Testis (tissue), 2 donors: ENCODE measurements at regions not wholly inside any gene's neighbourhood (a gene's known extent, or its start where the extent isn't known, plus 50 kb on each side); places are given as distances from the start of the nearest gene placed in this dataset.

ENCODE experiments used
- DNase-seq: peaks from one replicate; pipeline ENCODE4 v3.0.0-alpha.2; 2019
- H3K27ac ChIP-seq, 2 donors: fragments of 200-600 bp; sonication (generic); one replicate each; pipeline ENCODE4 v1.5.1; 2019
- H3K27me3 ChIP-seq: fragments of 200-600 bp; sonication (generic); one replicate; pipeline ENCODE4 v1.5.1; 2019
- H3K36me3 ChIP-seq: fragments of 200-600 bp; sonication (generic); one replicate; pipeline ENCODE4 v1.5.1; 2017; ENCODE audit warnings: low read depth; ENCODE audit errors: missing control alignments
- H3K4me1 ChIP-seq: fragments of 200-600 bp; sonication (generic); one replicate; pipeline ENCODE4 v1.5.1; 2019
- H3K4me3 ChIP-seq, 2 donors: fragments of 200-600 bp; sonication (generic); one replicate each; pipeline ENCODE4 v1.5.1; 2017 to 2019
- H3K9me3 ChIP-seq: fragments of 200-600 bp; sonication (generic); one replicate; pipeline ENCODE4 v1.5.1; 2017
- CTCF ChIP-seq, 3 experiments: fragments of 450-650 bp in 2 of 3; fragments of 200-600 bp in 1 of 3; sonication (generic) in 1 of 3; IDR thresholded peaks; one replicate each; pipeline ENCODE4 v1.5.1; 2016 to 2019; ENCODE audit warnings: antibody characterized with exemption in 3 of 3, mild to moderate bottlenecking in 2 of 3, moderate library complexity in 1 of 3
- POLR2A ChIP-seq: fragments of 450-650 bp; IDR thresholded peaks from one replicate; pipeline ENCODE4 v1.6.1; 2017; ENCODE audit warnings: antibody characterized with exemption, mild to moderate bottlenecking, moderate library complexity
- WGBS, 2 donors: methylation state at CpG; one replicate each; pipeline ENCODE4 v1.1.5; 2018; 5-methylcytosine and 5-hydroxymethylcytosine counted together
- intact Hi-C: fragments of 100-400 bp; cut with DNase I; formaldehyde crosslinking; loops from one replicate; pipeline ENCODE4 v1.15.1; 2023; ENCODE audit warnings: low total_unique reads

- WGBS, 2 donors, result 65 to 84% methylated on average over 3 to 4 of the region's 4 CpGs
Observed at GRCh38 chr4:77232653-77233052, 75.6 kb downstream of the CCNG2 start.

GRCh38 chr4:77235289-77235854 is 78.4 kb downstream of the CCNG2 start:
- DNase-seq, result no peak
- Histone ChIP-seq H3K4me3 (no peak overlapping the region), H3K27ac (no peak overlapping the region), H3K36me3 (no peaks in the 10 kb centered on the region), H3K9me3 (no peaks in the 10 kb centered on the region), H3K4me1 (no peaks in the 10 kb centered on the region), H3K27me3 (no peaks in the 10 kb centered on the region)
- TF ChIP-seq POLR2A, result no peak
- no peak for TF ChIP-seq CTCF (IDR thresholded peaks at IDR 0.05)
- intact Hi-C loops, result no loop called here
- 74 to 79% methylated on average over 2 of the region's 2 CpGs for WGBS, 2 donors

More at GRCh38 chr4:77232653-77233052, 75.6 kb downstream of the CCNG2 start:
- no peak overlapping the region for H3K4me3 ChIP-seq
- TF ChIP-seq POLR2A (no peak), CTCF (IDR thresholded peaks at IDR 0.05) (no peak)
- no peaks in the 10 kb centered on the region for H3K36me3 ChIP-seq
- DNase-seq, result no peak
- no peaks in the 10 kb centered on the region for H3K4me1 ChIP-seq
- H3K27me3 ChIP-seq, result no peaks in the 10 kb centered on the region
- H3K27ac ChIP-seq, result no peak overlapping the region
- no peaks in the 10 kb centered on the region for H3K9me3 ChIP-seq
- intact Hi-C loops, result no loop called here

GRCh38 chr4:77236806-77237205 is 79.8 kb downstream of the CCNG2 start:
- 76 to 81% methylated on average over 3 of the region's 3 CpGs for WGBS, 2 donors
- Histone ChIP-seq H3K27ac (no peak overlapping the region), H3K27me3 (no peaks in the 10 kb centered on the region), H3K4me1 (no peaks in the 10 kb centered on the region), H3K9me3 (no peaks in the 10 kb centered on the region), H3K4me3 (no peak overlapping the region), H3K36me3 (no peaks in the 10 kb centered on the region)
- no peak for DNase-seq
- intact Hi-C loops, result no loop called here
- no peak for TF ChIP-seq CTCF (IDR thresholded peaks at IDR 0.05)

- Histone ChIP-seq H3K27ac (no peak overlapping the region), H3K9me3 (no peaks in the 10 kb centered on the region), H3K36me3 (no peaks in the 10 kb centered on the region), H3K27me3 (no peaks in the 10 kb centered on the region), H3K4me1 (no peaks in the 10 kb centered on the region), H3K4me3 (no peak overlapping the region)
- WGBS, 2 donors, result 22 to 33% methylated on average over 10 of the region's 10 CpGs
- DNase-seq, result peak; percentile 64
- TF ChIP-seq CTCF (IDR thresholded peaks at IDR 0.05), result peak in 2 of 3 experiments; percentile 34 to 49
- TF ChIP-seq POLR2A, result no peak
- intact Hi-C loops, result no loop called here
Observed at GRCh38 chr4:77240469-77241066, 83.6 kb downstream of the CCNG2 start.

- intact Hi-C loops, result no loop called here
- Histone ChIP-seq H3K27me3 (no peaks in the 10 kb centered on the region), H3K9me3 (no peaks in the 10 kb centered on the region), H3K4me1 (no peaks in the 10 kb centered on the region), H3K36me3 (no peaks in the 10 kb centered on the region), H3K4me3 (no peak overlapping the region), H3K27ac (no peak overlapping the region)
- no peak for DNase-seq
- no peak for TF ChIP-seq CTCF (IDR thresholded peaks at IDR 0.05)
- no peak for TF ChIP-seq POLR2A
- WGBS, 2 donors, result 60 to 63% methylated on average over 4 of the region's 4 CpGs
Observed at GRCh38 chr4:77248805-77249204, 91.8 kb downstream of the CCNG2 start.
